IMR-90 (cell line): ENCODE measurements at regions not wholly inside any gene's neighbourhood (a gene's known extent, or its start where the extent isn't known, plus 50 kb on each side); places are given as distances from the start of the nearest gene placed in this dataset.

ENCODE experiments used
- ATAC-seq: fragments of 200-7000 bp; cut with Tn5 transposase; 2 replicates; pipeline ENCODE4 v1.9.1; 2020; ENCODE audit warnings: low read depth, mild to moderate bottlenecking, moderate library complexity
- BruUV-seq: library from RNA; stranded (reverse); fragments of 400-500 nt; replicated peaks from 2 replicates; lab custom pipeline; 2021; lab: Mats Ljungman, UMichigan
- CTCF ChIA-PET: fragments of 300-600 bp; formaldehyde crosslinking; extraction: SDS; loops from one replicate; lab custom pipeline; 2021; ENCODE audit warnings: antibody characterized with exemption; lab: Yijun Ruan, JAX
- POLR2A ChIA-PET: fragments of 300-600 bp; sonication (Branson Sonifier 250); formaldehyde crosslinking; loops from one replicate; lab custom pipeline; 2022; ENCODE audit warnings: antibody characterized with exemption; ENCODE audit not compliant: unreplicated experiment; lab: Charles Lee
- DNase-seq: peaks from one replicate; pipeline ENCODE4 v3.0.0; 2013
- H2AFZ ChIP-seq: replicated peaks from 2 replicates; pipeline ENCODE3; 2013; ENCODE audit warnings: low read length, mild to moderate bottlenecking; ENCODE audit not compliant: poor library complexity
- H2AK5ac ChIP-seq: 2 replicates; pipeline ENCODE4 v1.6.1; 2013; ENCODE audit warnings: low read depth, low read length, inconsistent platforms
- H2AK9ac ChIP-seq: replicated peaks from 2 replicates; pipeline ENCODE3; 2013; ENCODE audit warnings: mild to moderate bottlenecking, low read depth, low read length, moderate library complexity; ENCODE audit not compliant: poor library complexity
- H2BK120ac ChIP-seq: 2 replicates; pipeline ENCODE4 v1.6.1; 2013; ENCODE audit warnings: low read depth, low read length, inconsistent platforms
- H2BK15ac ChIP-seq: 3 replicates; pipeline ENCODE4 v1.6.1; 2013; ENCODE audit warnings: low read depth, low read length, inconsistent platforms
- H2BK20ac ChIP-seq: 2 replicates; pipeline ENCODE4 v1.6.1; 2013; ENCODE audit warnings: low read depth, mild to moderate bottlenecking, inconsistent platforms, low read length, moderate library complexity
- H2BK5ac ChIP-seq: 2 replicates; pipeline ENCODE4 v1.6.1; 2013; ENCODE audit warnings: mild to moderate bottlenecking, low read depth, low read length, inconsistent platforms; ENCODE audit not compliant: poor library complexity, severe bottlenecking
- H3K14ac ChIP-seq: replicated peaks from 2 replicates; pipeline ENCODE4 v1.6.1; 2013; ENCODE audit warnings: low read depth, low read length, inconsistent platforms
- H3K18ac ChIP-seq: 2 replicates; pipeline ENCODE4 v1.6.1; 2013; ENCODE audit warnings: low read depth, low read length, control low read depth
- H3K23ac ChIP-seq: 2 replicates; pipeline ENCODE4 v1.6.1; 2013; ENCODE audit warnings: low read depth, low read length, inconsistent platforms
- H3K27ac ChIP-seq: 2 replicates; pipeline ENCODE4 v1.5.1; 2013; ENCODE audit warnings: mild to moderate bottlenecking, control low read depth, low read length; ENCODE audit not compliant: insufficient read depth
- H3K27me3 ChIP-seq: 2 replicates; pipeline ENCODE4 v1.6.1; 2013; ENCODE audit warnings: low read length; ENCODE audit not compliant: control insufficient read depth, insufficient read depth
- H3K36me3 ChIP-seq: 2 replicates; pipeline ENCODE4 v1.6.1; 2013; ENCODE audit warnings: low read length, mixed read lengths; ENCODE audit not compliant: control insufficient read depth, insufficient read depth
- H3K4ac ChIP-seq: 2 replicates; pipeline ENCODE4 v1.6.1; 2013; ENCODE audit warnings: low read depth, low read length, inconsistent platforms
- H3K4me1 ChIP-seq: 2 replicates; pipeline ENCODE4 v1.6.1; 2013; ENCODE audit warnings: low read length, mixed read lengths; ENCODE audit not compliant: control insufficient read depth, insufficient read depth
- H3K4me2 ChIP-seq: 2 replicates; pipeline ENCODE4 v1.6.1; 2013; ENCODE audit warnings: low read depth, mild to moderate bottlenecking, control low read depth, low read length, moderate library complexity
- H3K4me3 ChIP-seq: 2 replicates; pipeline ENCODE4 v1.5.1; 2013; ENCODE audit warnings: low read depth, mild to moderate bottlenecking, control low read depth, low read length, moderate library complexity; ENCODE audit not compliant: insufficient read depth
- H3K56ac ChIP-seq: 2 replicates; pipeline ENCODE4 v1.6.1; 2013; ENCODE audit warnings: low read length, inconsistent platforms; ENCODE audit not compliant: insufficient read depth; ENCODE audit errors: extremely low read depth
- H3K79me1 ChIP-seq, 2 experiments: 2 replicates each; pipeline ENCODE4 v1.6.1; 2013; ENCODE audit warnings: low read length in 2 of 2, inconsistent platforms in 1 of 2, low read depth in 1 of 2
- H3K9ac ChIP-seq: 2 replicates; pipeline ENCODE4 v1.6.1; 2013; ENCODE audit warnings: low read depth, low read length, control low read depth
- H3K9me1 ChIP-seq: 2 replicates; pipeline ENCODE4 v1.6.1; 2013; ENCODE audit warnings: low read length, inconsistent platforms; ENCODE audit not compliant: insufficient read depth
- H3K9me3 ChIP-seq: 2 replicates; pipeline ENCODE4 v1.6.1; 2013; ENCODE audit warnings: low read length; ENCODE audit not compliant: control insufficient read depth, insufficient read depth
- H4K20me1 ChIP-seq: 2 replicates; pipeline ENCODE4 v1.6.1; 2013; ENCODE audit warnings: low read length, inconsistent platforms; ENCODE audit not compliant: insufficient read depth
- H4K5ac ChIP-seq: 2 replicates; pipeline ENCODE4 v1.6.1; 2013; ENCODE audit warnings: mild to moderate bottlenecking, low read depth, low read length, control low read depth
- H4K8ac ChIP-seq, 2 experiments: 2 replicates each; pipeline ENCODE4 v1.6.1; 2013; ENCODE audit warnings: low read depth in 2 of 2, low read length in 2 of 2, control low read depth in 1 of 2, inconsistent platforms in 1 of 2
- H4K91ac ChIP-seq: 2 replicates; pipeline ENCODE4 v1.6.1; 2013; ENCODE audit warnings: low read depth, low read length, inconsistent platforms; ENCODE audit not compliant: insufficient read depth
- BHLHE40 ChIP-seq: fragments of 150-350 bp; IDR thresholded peaks from 2 replicates; pipeline ENCODE4 v1.6.1; 2016; ENCODE audit warnings: mild to moderate bottlenecking, low read depth, low read length
- CEBPB ChIP-seq: IDR thresholded peaks from 2 replicates; pipeline ENCODE4 v1.6.1; 2012; ENCODE audit warnings: low read depth, low read length, improper control_type of control experiment
- CHD1 ChIP-seq: IDR thresholded peaks from 2 replicates; pipeline ENCODE4 v1.6.1; 2012; ENCODE audit warnings: low read depth, low read length, improper control_type of control experiment
- CTCF ChIP-seq: conservative IDR thresholded peaks from 2 replicates; pipeline ENCODE4 v1.5.1; 2012; ENCODE audit warnings: mild to moderate bottlenecking, low read depth, low read length, improper control_type of control experiment
- FOS ChIP-seq: fragments of 150-350 bp; IDR thresholded peaks from 2 replicates; pipeline ENCODE4 v1.6.1; 2016; ENCODE audit warnings: low read depth, low read length
- MAFK ChIP-seq: IDR thresholded peaks from 2 replicates; pipeline ENCODE4 v1.6.1; 2012; ENCODE audit warnings: low read depth, low read length, improper control_type of control experiment
- MAZ ChIP-seq: IDR thresholded peaks from 2 replicates; pipeline ENCODE4 v1.6.1; 2012; ENCODE audit warnings: low read depth, mild to moderate bottlenecking, low read length, improper control_type of control experiment, moderate library complexity, borderline replicate concordance
- MXI1 ChIP-seq: IDR thresholded peaks from 2 replicates; pipeline ENCODE4 v1.6.1; 2012; ENCODE audit warnings: low read depth, mild to moderate bottlenecking, low read length, moderate library complexity, borderline replicate concordance
- NFE2L2 ChIP-seq: fragments of 150-350 bp; IDR thresholded peaks from 2 replicates; pipeline ENCODE4 v1.6.1; 2016; ENCODE audit warnings: low read depth, mild to moderate bottlenecking, low read length
- POLR2A ChIP-seq: IDR thresholded peaks from 2 replicates; pipeline ENCODE4 v1.6.1; 2012; ENCODE audit warnings: mild to moderate bottlenecking, low read depth, low read length
- RAD21 ChIP-seq: IDR thresholded peaks from 2 replicates; pipeline ENCODE4 v1.6.1; 2012; ENCODE audit warnings: low read length, improper control_type of control experiment
- RCOR1 ChIP-seq: IDR thresholded peaks from 2 replicates; pipeline ENCODE4 v1.6.1; 2012; ENCODE audit warnings: mild to moderate bottlenecking, low read length, improper control_type of control experiment; ENCODE audit not compliant: insufficient replicate concordance
- RFX5 ChIP-seq: IDR thresholded peaks from 2 replicates; pipeline ENCODE4 v1.8.0; 2012; ENCODE audit warnings: low read depth, mild to moderate bottlenecking, low read length, moderate library complexity
- SMC3 ChIP-seq: fragments of 150-350 bp; IDR thresholded peaks from 2 replicates; pipeline ENCODE4 v1.6.1; 2016; ENCODE audit warnings: low read depth, mild to moderate bottlenecking, antibody characterized with exemption, low read length, moderate library complexity
- WGBS, 2 experiments: methylation state at CpG; one replicate each; pipeline versions ENCODE4 v1.1.5 to v1.1.7; 2013; ENCODE audit warnings: missing lambda C conversion rate in 2 of 2; ENCODE audit not compliant: insufficient read length in 1 of 2; ENCODE audit errors: extremely low coverage in 2 of 2; 5-methylcytosine and 5-hydroxymethylcytosine counted together
- dilution Hi-C: fragments of 300-500 bp; cut with HindIII; formaldehyde crosslinking; loops from one replicate; pipeline ENCODE4 v1.14.3; 2018; ENCODE audit warnings: low sequenced_read_pairs; ENCODE audit not compliant: unreplicated experiment
- in situ Hi-C: fragments of 300-500 bp; cut with MboI; formaldehyde crosslinking; loops from 3 replicates; pipeline ENCODE4 v1.14.3; 2019; ENCODE audit warnings: low sequenced_read_pairs, inconsistent platforms, mixed read lengths
- intact Hi-C: fragments of 100-400 bp; cut with micrococcal nuclease; formaldehyde crosslinking; loops from 2 replicates; pipeline ENCODE4 v1.10.0; 2022
- TF ChIP-seq, protein P1 (sequence below): fragments of 150-350 bp; IDR thresholded peaks from 2 replicates; pipeline ENCODE4 v1.6.1; 2017; ENCODE audit warnings: mild to moderate bottlenecking, antibody characterized with exemption, low read length, low read depth

GRCh38 chr10:6781133-6781770, 201.2 kb upstream of the PRKCQ start:
- Histone ChIP-seq H2AK9ac (no peak overlapping the region), H3K9me1 (peaks cover 20% of the 10 kb centered on the region)
- WGBS, 2 experiments = no CpG with 5 or more reads among the region's 3 CpGs
- no peak for TF ChIP-seq SMC3
- no peak for TF ChIP-seq NFE2L2
- TF ChIP-seq RAD21 = no peak
- TF ChIP-seq CHD1 = no peak
- no peak for TF ChIP-seq RCOR1
- no peak for TF ChIP-seq MXI1
- no peak for TF ChIP-seq MAFK
- TF ChIP-seq BHLHE40 = no peak
- TF ChIP-seq CEBPB = no peak
- no peak for TF ChIP-seq RFX5
- TF ChIP-seq MAZ = no peak
- TF ChIP-seq POLR2A = no peak
- no peak for TF ChIP-seq CTCF
- no peak for TF ChIP-seq FOS
- TF ChIP-seq, protein P1, sequence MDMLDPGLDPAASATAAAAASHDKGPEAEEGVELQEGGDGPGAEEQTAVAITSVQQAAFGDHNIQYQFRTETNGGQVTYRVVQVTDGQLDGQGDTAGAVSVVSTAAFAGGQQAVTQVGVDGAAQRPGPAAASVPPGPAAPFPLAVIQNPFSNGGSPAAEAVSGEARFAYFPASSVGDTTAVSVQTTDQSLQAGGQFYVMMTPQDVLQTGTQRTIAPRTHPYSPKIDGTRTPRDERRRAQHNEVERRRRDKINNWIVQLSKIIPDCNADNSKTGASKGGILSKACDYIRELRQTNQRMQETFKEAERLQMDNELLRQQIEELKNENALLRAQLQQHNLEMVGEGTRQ = no peak

More at GRCh38 chr10:6781133-6781770, 201.2 kb upstream of the PRKCQ start:
- Histone ChIP-seq H2BK120ac (peak overlapping the region; percentile 66), H3K56ac (no peak overlapping the region), H3K23ac (no peak overlapping the region), H3K18ac (peak overlapping the region; percentile 77), H3K79me1 (peaks cover 8 to 13% of the 10 kb centered on the region in 2 experiments; a peak in 3 of 4 replicates), H2BK15ac (peak overlapping the region; percentile 73; the same call in 2 of the 3 replicates), H4K8ac (peak overlapping the region; percentile 23 to 71), H2AK5ac (0 out of 2 replicates have a peak overlapping the region, but pooled peaks have one; percentile 36), H4K5ac (peak overlapping the region; percentile 77; the same call in 1 of the 2 replicates), H4K91ac (peak overlapping the region; percentile 55), H3K9me3 (no peaks in the 10 kb centered on the region), H3K4me1 (peaks cover 11% of the 10 kb centered on the region), H3K4ac (peak overlapping the region; percentile 63), H2BK20ac (peak overlapping the region; percentile 46), H3K27me3 (no peaks in the 10 kb centered on the region), H3K4me2 (no peak overlapping the region), H3K27ac (no peak overlapping the region), H3K9ac (no peak overlapping the region), H4K20me1 (no peaks in the 10 kb centered on the region), H3K4me3 (no peak overlapping the region), H2AFZ (no peak overlapping the region), H3K14ac (0 out of 2 replicates have a peak overlapping the region, but pooled peaks have one; percentile 12), H2BK5ac (no peak overlapping the region), H3K36me3 (no peaks in the 10 kb centered on the region)
- ChIA-PET CTCF (interaction anchor here (0.5 kb wide), 1 partner anchor 59 kb away, joined by 3 read pairs; no protein-coding TSS in a partner anchor), POLR2A (no interaction called here)
- ATAC-seq (no peak), DNase-seq (no peak)
- in situ Hi-C loops = loop anchor here (10.0 kb wide), 1 partner anchor 634 kb away; the partner anchor contains the start of gene SFMBT2
- BruUV-seq = no TSS peak
- dilution Hi-C loops = no loop called here
- intact Hi-C loops = loop anchor here (10.0 kb wide), 1 partner anchor 484 kb away; no protein-coding TSS in a partner anchor
